ENCODE measurements at regions not wholly inside any gene's neighbourhood (a gene's known extent, or its start where the extent isn't known, plus 50 kb on each side); places are given as distances from the start of the nearest gene placed in this dataset.

DNA sequence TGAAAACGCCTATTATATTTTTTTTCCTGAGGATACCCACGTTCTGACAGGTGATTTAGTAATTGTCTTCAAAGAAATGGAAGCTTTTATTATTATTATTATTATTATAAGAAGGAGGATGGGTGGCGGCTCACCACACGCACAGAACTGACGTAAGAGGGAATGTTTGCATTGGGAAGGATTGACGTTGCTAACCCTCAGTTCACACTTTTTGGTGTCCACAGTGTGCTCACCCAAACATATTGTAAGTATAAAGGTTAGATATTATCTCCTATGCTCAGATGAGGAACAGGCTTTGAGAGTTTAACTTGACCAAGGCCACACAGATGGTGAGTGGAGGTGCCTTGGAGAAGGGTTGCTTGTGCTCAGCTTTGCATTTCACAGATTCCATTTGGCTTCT lies 533.5 kb upstream of the TBL1XR1 start:
- WGBS, 2 experiments (ENCODE audit: extremely low coverage in 1 of 2, insufficient coverage in 1 of 2, insufficient read length in 1 of 2, insufficient replicate concordance in 2 of 2, low coverage in 1 of 2, low lambda C conversion rate in 2 of 2, missing lambda C conversion rate in 1 of 2), result 80% methylated on average over 6 of the region's 6 CpGs; no CpG with 5 or more reads in 1 of the 2 experiments
- no peak overlapping the region for H4K5ac ChIP-seq (ENCODE audit: insufficient read length, low read depth, low read length)
- H3K27me3 ChIP-seq (replicated peaks in 1 of 4; ENCODE audit: control insufficient read depth in 3 of 4, extremely low read depth in 1 of 4, insufficient read depth in 3 of 4, low read length in 3 of 4), result no peaks in the 10 kb centered on the region
- no peak overlapping the region for H4K8ac ChIP-seq (ENCODE audit: extremely low read depth, insufficient read depth, low read length)
- H3K79me2 ChIP-seq (ENCODE audit: control insufficient read depth in 1 of 2, insufficient read depth in 2 of 2, low read length in 2 of 2), result no peaks in the 10 kb centered on the region
- H3K9ac ChIP-seq (replicated peaks in 1 of 4; ENCODE audit: extremely low read depth in 1 of 4, low read depth in 3 of 4, low read length in 3 of 4), result no peak overlapping the region
- ChIA-PET CTCF (ENCODE audit: partially characterized antibody) (no interaction called here), POLR2A (ENCODE audit: partially characterized antibody) (no interaction called here)
- H3K4me2 ChIP-seq (ENCODE audit: insufficient read depth in 1 of 2, low read depth in 2 of 2, low read length in 2 of 2), result no peak overlapping the region
- no peak overlapping the region for H3K27ac ChIP-seq (ENCODE audit: low read depth, low read length)
- no peak overlapping the region for H2BK120ac ChIP-seq (replicated peaks; ENCODE audit: low read depth, low read length)
- H3K4me3 ChIP-seq (ENCODE audit: extremely low read depth in 1 of 4, insufficient read depth in 2 of 4, low read depth in 3 of 4, low read length in 4 of 4), result no peak overlapping the region
- no peak overlapping the region for H2BK12ac ChIP-seq (ENCODE audit: low read depth, low read length)
- no peaks in the 10 kb centered on the region for H3K79me1 ChIP-seq (ENCODE audit: low read depth, low read length)
- H3K36me3 ChIP-seq (ENCODE audit: control insufficient read depth in 2 of 4, insufficient read depth in 4 of 4, low read length in 3 of 4), result no peaks in the 10 kb centered on the region
- no peak overlapping the region for H2AK5ac ChIP-seq (ENCODE audit: low read depth, low read length)
- H2BK5ac ChIP-seq (ENCODE audit: low read depth, low read length), result no peak overlapping the region
- no peak overlapping the region for H3K4ac ChIP-seq (replicated peaks; ENCODE audit: insufficient read length, low read depth, low read length)
- no peak overlapping the region for H3K23ac ChIP-seq (ENCODE audit: insufficient read length)
- no peaks in the 10 kb centered on the region for H4K20me1 ChIP-seq (replicated peaks in 1 of 2; ENCODE audit: control insufficient read depth in 1 of 2, insufficient read depth in 2 of 2, low read length in 2 of 2)
- H2BK15ac ChIP-seq (ENCODE audit: low read length), result no peak overlapping the region
- no peak overlapping the region for H3K56ac ChIP-seq (replicated peaks; ENCODE audit: insufficient read length, low read depth, low read length)
- no peak for DNase-seq (ENCODE audit: low read depth in 1 of 2, low spot score in 2 of 2)
- no peak overlapping the region for H2BK20ac ChIP-seq (ENCODE audit: low read length)
- no peaks in the 10 kb centered on the region for H3K23me2 ChIP-seq (ENCODE audit: low read depth, low read length)
- no peak overlapping the region for H3K18ac ChIP-seq (ENCODE audit: extremely low read depth, low read length)
- H3K4me1 ChIP-seq (replicated peaks in 1 of 4; ENCODE audit: control insufficient read depth in 3 of 4, insufficient read depth in 4 of 4, low read length in 3 of 4), result peaks cover 1 to 8% (median 4%) of the 10 kb centered on the region in 4 experiments; a peak in 5 of 7 replicates
- no peak for FAIRE-seq
- TF ChIP-seq RNF2 (IDR thresholded peaks at IDR 0.05; ENCODE audit: borderline replicate concordance, low read depth, low read length, missing control alignments, poor library complexity, severe bottlenecking) (no peak), KDM5A (IDR thresholded peaks at IDR 0.05; ENCODE audit: low read length) (no peak), EZH2 (IDR thresholded peaks at IDR 0.05; ENCODE audit: low read depth, low read length, severe bottlenecking) (no peak), CHD1 (IDR thresholded peaks at IDR 0.05; ENCODE audit: low read depth, low read length) (no peak), POLR2A (IDR thresholded peaks at IDR 0.05; ENCODE audit: control extremely low read depth in 1 of 2, low read depth in 2 of 2, low read length in 2 of 2) (no peak), GABPA (IDR thresholded peaks at IDR 0.05; ENCODE audit: borderline replicate concordance, insufficient read depth, low read length) (no peak), BACH1 (IDR thresholded peaks at IDR 0.05; ENCODE audit: low read length) (no peak), BCL11A (IDR thresholded peaks at IDR 0.05; ENCODE audit: low read depth in 2 of 2, low read length in 2 of 2) (no peak), HDAC6 (IDR thresholded peaks at IDR 0.05; ENCODE audit: low read depth, low read length) (no peak), MAFK (IDR thresholded peaks at IDR 0.05; ENCODE audit: low read depth, low read length) (no peak)
- TF ChIP-seq, protein P1, sequence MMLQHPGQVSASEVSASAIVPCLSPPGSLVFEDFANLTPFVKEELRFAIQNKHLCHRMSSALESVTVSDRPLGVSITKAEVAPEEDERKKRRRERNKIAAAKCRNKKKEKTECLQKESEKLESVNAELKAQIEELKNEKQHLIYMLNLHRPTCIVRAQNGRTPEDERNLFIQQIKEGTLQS (IDR thresholded peaks at IDR 0.05; ENCODE audit: insufficient read depth, low read depth, low read length), result no peak
- TF ChIP-seq, protein P2, sequence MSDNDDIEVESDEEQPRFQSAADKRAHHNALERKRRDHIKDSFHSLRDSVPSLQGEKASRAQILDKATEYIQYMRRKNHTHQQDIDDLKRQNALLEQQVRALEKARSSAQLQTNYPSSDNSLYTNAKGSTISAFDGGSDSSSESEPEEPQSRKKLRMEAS (IDR thresholded peaks at IDR 0.05), result no peak
- peak overlapping the region; percentile 84; the same call in 1 of the 2 replicates for H2AFZ ChIP-seq (ENCODE audit: low read length)
- no peak overlapping the region for H3K14ac ChIP-seq (ENCODE audit: insufficient read length)
- no peaks in the 10 kb centered on the region for H3K9me3 ChIP-seq (ENCODE audit: insufficient read depth in 2 of 2, low read depth in 1 of 2, low read length in 1 of 2)
- no peak overlapping the region for H4K91ac ChIP-seq (replicated peaks; ENCODE audit: insufficient read length, low read length)
